ENCODE measurements at regions not wholly inside any gene's neighbourhood (a gene's known extent, or its start where the extent isn't known, plus 50 kb on each side); places are given as distances from the start of the nearest gene placed in this dataset.

GRCh38 chr9:27645161-27645840 is 72.0 kb upstream of the C9orf72 start:
- TF ChIP-seq, protein P1, sequence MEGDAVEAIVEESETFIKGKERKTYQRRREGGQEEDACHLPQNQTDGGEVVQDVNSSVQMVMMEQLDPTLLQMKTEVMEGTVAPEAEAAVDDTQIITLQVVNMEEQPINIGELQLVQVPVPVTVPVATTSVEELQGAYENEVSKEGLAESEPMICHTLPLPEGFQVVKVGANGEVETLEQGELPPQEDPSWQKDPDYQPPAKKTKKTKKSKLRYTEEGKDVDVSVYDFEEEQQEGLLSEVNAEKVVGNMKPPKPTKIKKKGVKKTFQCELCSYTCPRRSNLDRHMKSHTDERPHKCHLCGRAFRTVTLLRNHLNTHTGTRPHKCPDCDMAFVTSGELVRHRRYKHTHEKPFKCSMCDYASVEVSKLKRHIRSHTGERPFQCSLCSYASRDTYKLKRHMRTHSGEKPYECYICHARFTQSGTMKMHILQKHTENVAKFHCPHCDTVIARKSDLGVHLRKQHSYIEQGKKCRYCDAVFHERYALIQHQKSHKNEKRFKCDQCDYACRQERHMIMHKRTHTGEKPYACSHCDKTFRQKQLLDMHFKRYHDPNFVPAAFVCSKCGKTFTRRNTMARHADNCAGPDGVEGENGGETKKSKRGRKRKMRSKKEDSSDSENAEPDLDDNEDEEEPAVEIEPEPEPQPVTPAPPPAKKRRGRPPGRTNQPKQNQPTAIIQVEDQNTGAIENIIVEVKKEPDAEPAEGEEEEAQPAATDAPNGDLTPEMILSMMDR (conservative IDR thresholded peaks at IDR 0.05 in 1 of 2, IDR thresholded peaks at IDR 0.05 in 1 of 2; ENCODE audit: extremely low read depth in 1 of 2, insufficient read depth in 1 of 2, low read depth in 1 of 2, low read length in 2 of 2) = no peak
- TF ChIP-seq EZH2 (IDR thresholded peaks at IDR 0.05; ENCODE audit: borderline replicate concordance, low read length) = no peak

All from mammary epithelial cell (primary cell).